ENCODE measurements at regions not wholly inside any gene's neighbourhood (a gene's known extent, or its start where the extent isn't known, plus 50 kb on each side); places are given as distances from the start of the nearest gene placed in this dataset.

GRCh38 chr20:48098866-48099265, 313.6 kb upstream of the SULF2 start:
- no peaks in the 10 kb centered on the region for H3K27me3 ChIP-seq
- H3K27ac ChIP-seq, result no peak overlapping the region
- no peaks in the 10 kb centered on the region for H3K9me3 ChIP-seq
- no peaks in the 10 kb centered on the region for H3K36me3 ChIP-seq
- no peaks in the 10 kb centered on the region for H3K4me1 ChIP-seq (ENCODE audit: control insufficient read depth in 1 of 2, insufficient read depth in 1 of 2, low read depth in 1 of 2, low read length in 1 of 2)
- TF ChIP-seq, protein P1, sequence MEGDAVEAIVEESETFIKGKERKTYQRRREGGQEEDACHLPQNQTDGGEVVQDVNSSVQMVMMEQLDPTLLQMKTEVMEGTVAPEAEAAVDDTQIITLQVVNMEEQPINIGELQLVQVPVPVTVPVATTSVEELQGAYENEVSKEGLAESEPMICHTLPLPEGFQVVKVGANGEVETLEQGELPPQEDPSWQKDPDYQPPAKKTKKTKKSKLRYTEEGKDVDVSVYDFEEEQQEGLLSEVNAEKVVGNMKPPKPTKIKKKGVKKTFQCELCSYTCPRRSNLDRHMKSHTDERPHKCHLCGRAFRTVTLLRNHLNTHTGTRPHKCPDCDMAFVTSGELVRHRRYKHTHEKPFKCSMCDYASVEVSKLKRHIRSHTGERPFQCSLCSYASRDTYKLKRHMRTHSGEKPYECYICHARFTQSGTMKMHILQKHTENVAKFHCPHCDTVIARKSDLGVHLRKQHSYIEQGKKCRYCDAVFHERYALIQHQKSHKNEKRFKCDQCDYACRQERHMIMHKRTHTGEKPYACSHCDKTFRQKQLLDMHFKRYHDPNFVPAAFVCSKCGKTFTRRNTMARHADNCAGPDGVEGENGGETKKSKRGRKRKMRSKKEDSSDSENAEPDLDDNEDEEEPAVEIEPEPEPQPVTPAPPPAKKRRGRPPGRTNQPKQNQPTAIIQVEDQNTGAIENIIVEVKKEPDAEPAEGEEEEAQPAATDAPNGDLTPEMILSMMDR (IDR thresholded peaks at IDR 0.05), result no peak
- no peak overlapping the region for H3K4me3 ChIP-seq (ENCODE audit: low read depth in 1 of 2, low read length in 1 of 2)

- Histone ChIP-seq H3K27ac (no peak overlapping the region), H3K4me3 (ENCODE audit: low read depth in 1 of 2, low read length in 1 of 2) (no peak overlapping the region), H3K9me3 (no peaks in the 10 kb centered on the region), H3K27me3 (no peaks in the 10 kb centered on the region), H3K4me1 (ENCODE audit: control insufficient read depth in 1 of 2, insufficient read depth in 1 of 2, low read depth in 1 of 2, low read length in 1 of 2) (no peaks in the 10 kb centered on the region), H3K36me3 (no peaks in the 10 kb centered on the region)
- TF ChIP-seq, protein P1 (IDR thresholded peaks at IDR 0.05), result no peak
Measured at GRCh38 chr20:48098099-48098498, 312.8 kb upstream of the SULF2 start.

DNA sequence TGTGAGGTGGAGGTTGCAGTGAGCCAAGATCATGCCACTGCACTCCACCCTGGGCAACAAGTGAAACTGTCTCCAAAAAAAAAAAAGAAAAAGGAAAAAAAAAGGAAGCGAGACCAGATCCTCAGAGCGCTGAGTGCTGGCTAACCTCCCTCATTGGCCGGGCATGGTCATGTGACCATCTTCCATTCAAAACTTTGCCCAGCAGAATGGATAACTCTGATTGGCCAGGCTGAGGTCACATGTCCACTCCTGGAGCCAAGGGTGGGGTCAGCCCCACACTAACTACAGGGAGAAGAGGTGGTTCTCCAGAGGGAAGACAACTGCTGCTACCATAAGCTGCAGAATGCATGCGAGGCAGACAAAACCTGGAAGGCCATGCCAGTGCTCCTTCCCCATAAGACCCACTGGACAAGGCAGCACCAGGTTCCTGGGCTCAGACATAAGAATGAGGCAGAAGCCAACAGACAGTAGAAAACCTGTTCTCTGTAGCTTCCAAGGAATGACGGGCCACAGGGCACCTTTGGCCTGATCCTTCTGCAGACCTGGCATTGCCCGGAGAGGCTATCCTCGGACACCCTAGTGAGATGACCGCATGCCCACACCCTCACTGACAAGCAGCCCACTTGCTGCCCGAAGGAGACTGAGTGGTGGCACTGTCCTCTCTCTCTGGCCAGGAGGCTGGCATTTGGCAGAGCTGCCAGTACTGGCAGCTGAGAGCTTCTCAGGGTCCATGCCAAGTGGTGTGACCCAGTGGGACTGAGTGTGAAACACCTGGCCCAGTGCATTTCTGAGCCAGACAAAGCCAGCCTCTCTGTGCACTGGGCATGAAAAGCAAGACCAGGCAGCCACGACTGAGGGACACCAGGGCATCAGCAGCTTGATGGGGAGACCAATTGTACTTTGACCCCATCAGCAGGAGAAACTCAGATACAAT, 311.9 kb upstream of the SULF2 start:
- no peaks in the 10 kb centered on the region for H3K9me3 ChIP-seq
- H3K4me3 ChIP-seq (ENCODE audit: low read depth in 1 of 2, low read length in 1 of 2), result no peak overlapping the region
- no peaks in the 10 kb centered on the region for H3K36me3 ChIP-seq
- TF ChIP-seq, protein P1 (IDR thresholded peaks at IDR 0.05), result no peak
- H3K27me3 ChIP-seq, result no peaks in the 10 kb centered on the region
- H3K4me1 ChIP-seq (ENCODE audit: control insufficient read depth in 1 of 2, insufficient read depth in 1 of 2, low read depth in 1 of 2, low read length in 1 of 2), result no peaks in the 10 kb centered on the region
- H3K27ac ChIP-seq, result no peak overlapping the region

GRCh38 chr20:48096212-48096875, 311.1 kb upstream of the SULF2 start:
- no peaks in the 10 kb centered on the region for H3K36me3 ChIP-seq
- no peak overlapping the region for H3K4me3 ChIP-seq (ENCODE audit: low read depth in 1 of 2, low read length in 1 of 2)
- H3K4me1 ChIP-seq (ENCODE audit: control insufficient read depth in 1 of 2, insufficient read depth in 1 of 2, low read depth in 1 of 2, low read length in 1 of 2), result no peaks in the 10 kb centered on the region
- TF ChIP-seq, protein P1 (IDR thresholded peaks at IDR 0.05), result no peak
- H3K27ac ChIP-seq, result no peak overlapping the region
- no peaks in the 10 kb centered on the region for H3K9me3 ChIP-seq
- H3K27me3 ChIP-seq, result no peaks in the 10 kb centered on the region

DNA sequence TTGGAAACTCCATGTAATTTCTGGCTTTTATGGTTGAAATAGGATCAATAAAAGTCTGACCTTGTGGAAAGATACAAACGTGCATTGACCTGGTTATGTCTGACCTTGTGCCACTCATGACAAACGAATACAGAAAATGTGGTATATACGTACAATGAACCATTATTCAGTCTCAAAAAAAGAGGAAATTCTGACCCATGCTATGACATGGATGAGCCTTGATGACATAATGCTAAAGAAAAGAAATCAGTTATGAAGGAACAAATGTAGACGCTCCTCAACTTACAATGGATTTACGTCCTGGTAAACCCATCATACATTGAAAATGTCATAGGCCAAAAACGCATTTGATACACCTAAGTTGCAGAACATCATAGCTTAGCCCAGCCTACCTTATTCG, 309.7 kb upstream of the SULF2 start:
- H3K4me1 ChIP-seq (ENCODE audit: control insufficient read depth in 1 of 2, insufficient read depth in 1 of 2, low read depth in 1 of 2, low read length in 1 of 2), result no peaks in the 10 kb centered on the region
- no peaks in the 10 kb centered on the region for H3K27me3 ChIP-seq
- H3K9me3 ChIP-seq, result no peaks in the 10 kb centered on the region
- TF ChIP-seq, protein P1 (IDR thresholded peaks at IDR 0.05), result no peak
- no peaks in the 10 kb centered on the region for H3K36me3 ChIP-seq
- no peak overlapping the region for H3K4me3 ChIP-seq (ENCODE audit: low read depth in 1 of 2, low read length in 1 of 2)
- no peak overlapping the region for H3K27ac ChIP-seq
